ENCODE measurements at regions not wholly inside any gene's neighbourhood (a gene's known extent, or its start where the extent isn't known, plus 50 kb on each side); places are given as distances from the start of the nearest gene placed in this dataset.

GRCh38 chr2:150705357-150705756 is 217.9 kb upstream of the RND3 start:
- Histone ChIP-seq H3K27ac (ENCODE audit: low read depth, low read length) (no peak overlapping the region), H3K27me3 (ENCODE audit: insufficient read depth, low read length, poor library complexity, severe bottlenecking) (no peaks in the 10 kb centered on the region), H3K36me3 (ENCODE audit: insufficient read depth, low read length) (no peaks in the 10 kb centered on the region), H3K9me3 (ENCODE audit: low read length) (no peaks in the 10 kb centered on the region), H3K4me1 (ENCODE audit: insufficient read depth, low read length) (no peaks in the 10 kb centered on the region), H3K4me3 (ENCODE audit: low read length) (no peak overlapping the region)
- no peaks in the 10 kb centered on the region for H3K4me1 Mint-ChIP-seq
- no peaks in the 10 kb centered on the region for H3K27me3 Mint-ChIP-seq
- H3K4me3 Mint-ChIP-seq: no peak overlapping the region
- POLR2A ChIA-PET: no interaction called here
- H3K36me3 Mint-ChIP-seq: no peaks in the 10 kb centered on the region
- DNase-seq: no peak
- CTCF ChIA-PET: no interaction called here
- H3K27ac Mint-ChIP-seq: no peak overlapping the region
- peaks cover 0 to 2% (median 0%) of the 10 kb centered on the region in 5 donors for H3K9me3 Mint-ChIP-seq

GRCh38 chr2:150702791-150703190 is 215.3 kb upstream of the RND3 start:
- ChIA-PET CTCF (no interaction called here), POLR2A (no interaction called here)
- H3K36me3 Mint-ChIP-seq: no peaks in the 10 kb centered on the region
- H3K4me1 ChIP-seq (ENCODE audit: insufficient read depth, low read length): no peaks in the 10 kb centered on the region
- H3K27ac ChIP-seq (ENCODE audit: low read depth, low read length): no peak overlapping the region
- no peaks in the 10 kb centered on the region for H3K36me3 ChIP-seq (ENCODE audit: insufficient read depth, low read length)
- no peaks in the 10 kb centered on the region for H3K9me3 ChIP-seq (ENCODE audit: low read length)
- no peaks in the 10 kb centered on the region for H3K4me1 Mint-ChIP-seq
- DNase-seq: no peak
- no peak overlapping the region for H3K27ac Mint-ChIP-seq
- peaks cover 0 to 2% (median 0%) of the 10 kb centered on the region in 5 donors for H3K9me3 Mint-ChIP-seq
- H3K4me3 ChIP-seq (ENCODE audit: low read length): no peak overlapping the region
- no peaks in the 10 kb centered on the region for H3K27me3 ChIP-seq (ENCODE audit: insufficient read depth, low read length, poor library complexity, severe bottlenecking)
- no peak overlapping the region for H3K4me3 Mint-ChIP-seq
- no peaks in the 10 kb centered on the region for H3K27me3 Mint-ChIP-seq

DNA sequence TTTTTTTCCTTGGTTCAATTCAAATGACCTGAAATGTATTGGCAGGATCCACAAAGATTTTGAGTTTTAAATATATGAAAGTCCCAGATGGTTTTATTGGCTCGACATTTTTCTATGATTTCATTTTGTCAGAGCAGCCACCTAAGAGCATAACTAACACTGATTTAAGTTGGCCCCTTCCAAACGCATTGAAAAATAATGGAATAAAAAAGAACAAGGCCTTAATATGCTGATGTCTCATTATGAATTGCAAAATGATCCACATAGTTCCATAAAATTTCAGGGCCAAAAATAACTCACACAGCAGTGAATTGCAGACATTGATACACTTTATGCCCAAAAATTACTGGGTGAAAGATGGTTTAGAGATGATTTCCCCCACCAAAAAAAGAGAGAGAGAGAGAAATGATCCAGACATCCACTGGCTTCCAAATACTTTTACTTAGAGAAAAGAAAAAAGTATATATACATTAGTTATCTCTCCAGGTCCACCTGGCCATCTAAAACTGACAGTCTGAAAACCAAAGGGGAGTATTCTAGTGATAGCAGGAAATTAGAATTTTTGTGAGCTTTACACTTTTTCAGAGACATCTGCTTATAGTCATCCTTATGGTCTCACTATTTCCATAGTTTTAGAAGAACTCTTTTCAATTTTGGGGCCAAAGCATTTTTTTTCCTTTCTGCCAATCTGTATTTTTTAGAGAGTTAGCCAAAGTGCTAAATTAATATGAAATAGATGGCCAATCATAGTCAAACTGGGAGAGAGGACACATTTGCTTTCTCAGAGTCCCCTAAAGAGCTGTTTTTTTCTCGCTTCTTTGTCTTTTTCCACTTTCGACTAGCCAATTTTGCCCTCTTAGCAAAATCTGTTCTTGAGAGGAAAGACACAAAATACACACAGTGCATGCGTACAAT is 213.5 kb upstream of the RND3 start:
- POLR2A ChIA-PET: no interaction called here
- H3K27ac Mint-ChIP-seq: no peak overlapping the region

DNA sequence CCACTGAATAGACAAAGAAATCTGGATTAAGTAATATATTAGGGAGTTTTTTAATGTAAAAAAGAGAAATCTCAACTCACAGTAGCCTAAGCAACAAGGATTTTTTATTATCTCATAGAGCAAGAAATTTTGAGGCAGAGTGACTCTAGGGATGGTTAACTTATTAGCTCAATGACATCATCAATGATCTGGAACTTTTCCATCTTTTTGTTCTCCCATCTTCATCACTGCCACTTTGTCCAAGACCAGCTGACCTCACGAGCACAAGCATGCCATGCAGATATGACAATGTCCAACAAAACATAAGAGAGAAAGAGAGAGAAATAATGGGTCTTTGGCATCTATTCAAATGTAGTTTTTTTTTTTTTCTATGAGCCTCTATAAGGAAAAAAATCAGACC is 211.8 kb upstream of the RND3 start:
- Mint-ChIP-seq H3K27ac (no peak overlapping the region), H3K9me3 (peaks cover 0 to 2% (median 0%) of the 10 kb centered on the region in 5 donors), H3K4me3 (no peak overlapping the region), H3K4me1 (no peaks in the 10 kb centered on the region), H3K36me3 (no peaks in the 10 kb centered on the region), H3K27me3 (no peaks in the 10 kb centered on the region)
- H3K4me3 ChIP-seq (ENCODE audit: low read length): no peak overlapping the region
- no peaks in the 10 kb centered on the region for H3K36me3 ChIP-seq (ENCODE audit: insufficient read depth, low read length)
- H3K27me3 ChIP-seq (ENCODE audit: insufficient read depth, low read length, poor library complexity, severe bottlenecking): no peaks in the 10 kb centered on the region
- H3K9me3 ChIP-seq (ENCODE audit: low read length): no peaks in the 10 kb centered on the region
- no peak overlapping the region for H3K27ac ChIP-seq (ENCODE audit: low read depth, low read length)
- ChIA-PET POLR2A (no interaction called here), CTCF (no interaction called here)
- H3K4me1 ChIP-seq (ENCODE audit: insufficient read depth, low read length): no peaks in the 10 kb centered on the region
- no peak for DNase-seq

More for the DNA sequence above, 213.5 kb upstream of the RND3 start:
- no peak overlapping the region for H3K4me3 ChIP-seq (ENCODE audit: low read length)
- Mint-ChIP-seq H3K4me3 (no peak overlapping the region), H3K4me1 (no peaks in the 10 kb centered on the region), H3K9me3 (peaks cover 0 to 2% (median 0%) of the 10 kb centered on the region in 5 donors), H3K27me3 (no peaks in the 10 kb centered on the region), H3K36me3 (no peaks in the 10 kb centered on the region)
- DNase-seq: no peak
- no peaks in the 10 kb centered on the region for H3K4me1 ChIP-seq (ENCODE audit: insufficient read depth, low read length)
- no peak overlapping the region for H3K27ac ChIP-seq (ENCODE audit: low read depth, low read length)
- no peaks in the 10 kb centered on the region for H3K9me3 ChIP-seq (ENCODE audit: low read length)
- CTCF ChIA-PET: interaction anchor here (1.0 kb wide), 1 partner anchor 19 kb away, joined by 4 read pairs; no protein-coding TSS in a partner anchor
- no peaks in the 10 kb centered on the region for H3K27me3 ChIP-seq (ENCODE audit: insufficient read depth, low read length, poor library complexity, severe bottlenecking)
- no peaks in the 10 kb centered on the region for H3K36me3 ChIP-seq (ENCODE audit: insufficient read depth, low read length)

GRCh38 chr2:150698016-150698661 is 210.7 kb upstream of the RND3 start:
- POLR2A ChIA-PET: no interaction called here
- no peaks in the 10 kb centered on the region for H3K27me3 ChIP-seq (ENCODE audit: insufficient read depth, low read length, poor library complexity, severe bottlenecking)
- no peaks in the 10 kb centered on the region for H3K36me3 Mint-ChIP-seq
- H3K4me1 Mint-ChIP-seq: no peaks in the 10 kb centered on the region
- no peak for DNase-seq
- CTCF ChIA-PET: no interaction called here
- H3K9me3 ChIP-seq (ENCODE audit: low read length): no peaks in the 10 kb centered on the region
- H3K4me3 ChIP-seq (ENCODE audit: low read length): no peak overlapping the region
- no peak overlapping the region for H3K27ac Mint-ChIP-seq
- no peak overlapping the region for H3K27ac ChIP-seq (ENCODE audit: low read depth, low read length)
- peaks cover 0 to 2% (median 0%) of the 10 kb centered on the region in 5 donors for H3K9me3 Mint-ChIP-seq
- H3K4me1 ChIP-seq (ENCODE audit: insufficient read depth, low read length): no peaks in the 10 kb centered on the region
- no peaks in the 10 kb centered on the region for H3K36me3 ChIP-seq (ENCODE audit: insufficient read depth, low read length)
- H3K27me3 Mint-ChIP-seq: peaks cover 0 to 2% of the 10 kb centered on the region in 2 donors
- no peak overlapping the region for H3K4me3 Mint-ChIP-seq

DNA sequence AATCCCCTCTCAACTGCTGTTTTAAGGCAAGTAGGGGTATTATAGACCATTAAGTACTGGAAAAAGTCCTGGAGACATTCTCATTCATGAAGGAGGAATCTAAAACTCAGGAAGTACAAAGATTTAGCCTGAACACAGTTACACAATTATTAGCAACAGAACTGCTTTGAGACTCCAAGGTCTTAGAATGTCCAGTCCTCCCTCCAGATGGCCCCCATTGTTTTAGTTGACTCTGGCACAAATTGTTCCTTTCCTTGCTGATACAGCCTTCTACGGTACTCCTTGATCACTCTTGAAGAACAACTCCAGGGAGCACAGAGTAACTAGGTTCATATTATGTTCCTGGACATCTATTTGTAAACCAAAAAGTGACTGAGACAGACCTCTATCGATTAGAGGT is 210.1 kb upstream of the RND3 start:
- no peak for DNase-seq
- H3K36me3 ChIP-seq (ENCODE audit: insufficient read depth, low read length): no peaks in the 10 kb centered on the region
- H3K4me3 Mint-ChIP-seq: no peak overlapping the region
- H3K9me3 ChIP-seq (ENCODE audit: low read length): no peaks in the 10 kb centered on the region
- no peak overlapping the region for H3K27ac ChIP-seq (ENCODE audit: low read depth, low read length)
- H3K27me3 Mint-ChIP-seq: peaks cover 0 to 2% of the 10 kb centered on the region in 2 donors
- peaks cover 0 to 3% (median 0%) of the 10 kb centered on the region in 5 donors for H3K9me3 Mint-ChIP-seq
- no peaks in the 10 kb centered on the region for H3K4me1 Mint-ChIP-seq
- ChIA-PET POLR2A (no interaction called here), CTCF (no interaction called here)
- H3K36me3 Mint-ChIP-seq: no peaks in the 10 kb centered on the region
- no peaks in the 10 kb centered on the region for H3K27me3 ChIP-seq (ENCODE audit: insufficient read depth, low read length, poor library complexity, severe bottlenecking)
- no peaks in the 10 kb centered on the region for H3K4me1 ChIP-seq (ENCODE audit: insufficient read depth, low read length)
- H3K4me3 ChIP-seq (ENCODE audit: low read length): no peak overlapping the region
- no peak overlapping the region for H3K27ac Mint-ChIP-seq

- Mint-ChIP-seq H3K9me3 (peaks cover 0 to 3% (median 0%) of the 10 kb centered on the region in 5 donors), H3K27me3 (peaks cover 0 to 2% of the 10 kb centered on the region in 2 donors), H3K36me3 (no peaks in the 10 kb centered on the region), H3K4me1 (no peaks in the 10 kb centered on the region), H3K27ac (no peak overlapping the region), H3K4me3 (no peak overlapping the region)
- POLR2A ChIA-PET: no interaction called here
- Histone ChIP-seq H3K4me1 (ENCODE audit: insufficient read depth, low read length) (no peaks in the 10 kb centered on the region), H3K27ac (ENCODE audit: low read depth, low read length) (no peak overlapping the region), H3K4me3 (ENCODE audit: low read length) (no peak overlapping the region), H3K9me3 (ENCODE audit: low read length) (no peaks in the 10 kb centered on the region), H3K36me3 (ENCODE audit: insufficient read depth, low read length) (no peaks in the 10 kb centered on the region), H3K27me3 (ENCODE audit: insufficient read depth, low read length, poor library complexity, severe bottlenecking) (no peaks in the 10 kb centered on the region)
- no peak for DNase-seq
- CTCF ChIA-PET: no interaction called here
These were observed 208.1 kb upstream of the RND3 start for GRCh38 chr2:150695451-150696135.

GRCh38 chr2:150693556-150693955 is 206.1 kb upstream of the RND3 start:
- H3K27ac Mint-ChIP-seq: no peak overlapping the region
- CTCF ChIA-PET: no interaction called here
- no peak overlapping the region for H3K4me3 Mint-ChIP-seq
- peaks cover 0 to 3% (median 0%) of the 10 kb centered on the region in 5 donors for H3K9me3 Mint-ChIP-seq
- H3K36me3 Mint-ChIP-seq: no peaks in the 10 kb centered on the region
- DNase-seq: no peak
- Histone ChIP-seq H3K27me3 (ENCODE audit: insufficient read depth, low read length, poor library complexity, severe bottlenecking) (no peaks in the 10 kb centered on the region), H3K36me3 (ENCODE audit: insufficient read depth, low read length) (no peaks in the 10 kb centered on the region), H3K4me3 (ENCODE audit: low read length) (no peak overlapping the region), H3K9me3 (ENCODE audit: low read length) (no peaks in the 10 kb centered on the region), H3K27ac (ENCODE audit: low read depth, low read length) (no peak overlapping the region), H3K4me1 (ENCODE audit: insufficient read depth, low read length) (no peaks in the 10 kb centered on the region)
- no peaks in the 10 kb centered on the region for H3K4me1 Mint-ChIP-seq
- H3K27me3 Mint-ChIP-seq: peaks cover 0 to 2% of the 10 kb centered on the region in 2 donors
- POLR2A ChIA-PET: no interaction called here
